ENCODE measurements at regions not wholly inside any gene's neighbourhood (a gene's known extent, or its start where the extent isn't known, plus 50 kb on each side); places are given as distances from the start of the nearest gene placed in this dataset.

DNA sequence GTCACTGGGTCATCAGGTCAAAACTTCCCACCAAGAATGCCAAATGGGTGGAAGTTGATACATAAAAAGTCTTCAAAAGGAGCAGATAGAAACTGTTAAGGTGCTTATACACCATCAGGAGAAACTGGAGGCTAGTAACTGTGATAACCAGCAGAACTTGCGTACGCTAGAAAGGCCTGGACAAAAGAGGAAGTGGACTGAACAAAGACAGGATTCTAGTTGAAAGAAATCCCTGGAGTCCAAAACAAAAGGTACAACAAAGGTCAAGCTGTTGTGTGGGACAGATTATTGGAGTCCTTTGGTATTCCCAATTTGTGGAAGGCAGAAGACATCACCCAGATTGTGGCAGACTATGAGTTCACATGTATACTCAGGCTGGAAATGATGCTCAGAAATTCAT is 215.8 kb upstream of the PBX1 start:
- TF ChIP-seq, protein P1, sequence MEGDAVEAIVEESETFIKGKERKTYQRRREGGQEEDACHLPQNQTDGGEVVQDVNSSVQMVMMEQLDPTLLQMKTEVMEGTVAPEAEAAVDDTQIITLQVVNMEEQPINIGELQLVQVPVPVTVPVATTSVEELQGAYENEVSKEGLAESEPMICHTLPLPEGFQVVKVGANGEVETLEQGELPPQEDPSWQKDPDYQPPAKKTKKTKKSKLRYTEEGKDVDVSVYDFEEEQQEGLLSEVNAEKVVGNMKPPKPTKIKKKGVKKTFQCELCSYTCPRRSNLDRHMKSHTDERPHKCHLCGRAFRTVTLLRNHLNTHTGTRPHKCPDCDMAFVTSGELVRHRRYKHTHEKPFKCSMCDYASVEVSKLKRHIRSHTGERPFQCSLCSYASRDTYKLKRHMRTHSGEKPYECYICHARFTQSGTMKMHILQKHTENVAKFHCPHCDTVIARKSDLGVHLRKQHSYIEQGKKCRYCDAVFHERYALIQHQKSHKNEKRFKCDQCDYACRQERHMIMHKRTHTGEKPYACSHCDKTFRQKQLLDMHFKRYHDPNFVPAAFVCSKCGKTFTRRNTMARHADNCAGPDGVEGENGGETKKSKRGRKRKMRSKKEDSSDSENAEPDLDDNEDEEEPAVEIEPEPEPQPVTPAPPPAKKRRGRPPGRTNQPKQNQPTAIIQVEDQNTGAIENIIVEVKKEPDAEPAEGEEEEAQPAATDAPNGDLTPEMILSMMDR (IDR thresholded peaks at IDR 0.05) = no peak
- TF ChIP-seq POLR2A (IDR thresholded peaks at IDR 0.05) = no peak
